DMS 273 (cell line): ENCODE measurements at regions not wholly inside any gene's neighbourhood (a gene's known extent, or its start where the extent isn't known, plus 50 kb on each side); places are given as distances from the start of the nearest gene placed in this dataset.

Experiments used
- DNase-seq: peaks from one replicate; lab custom pipeline; 2025; ENCODE audit not compliant: unreplicated experiment; lab: John Stamatoyannopoulos, UW

DNA sequence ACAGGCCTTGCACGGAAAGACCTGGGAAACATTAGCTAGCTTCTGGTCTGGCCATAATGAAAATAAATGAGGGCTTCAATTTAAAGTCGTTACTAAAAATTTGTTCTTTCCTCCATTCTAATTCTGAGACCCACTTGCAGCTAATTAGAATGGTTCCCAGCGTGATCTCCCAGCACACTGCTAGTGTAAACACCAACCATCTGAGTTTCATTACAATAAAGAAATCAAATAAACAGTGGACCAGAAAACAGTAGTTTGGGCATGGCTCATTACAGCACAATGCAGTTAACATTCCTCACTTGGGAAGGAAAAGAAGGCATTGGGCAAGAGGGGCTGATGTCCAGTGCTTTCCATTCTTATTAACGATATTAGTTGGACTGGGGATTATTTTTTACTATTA, 410.9 kb upstream of the SOX9 start:
- no peak for DNase-seq

DNA sequence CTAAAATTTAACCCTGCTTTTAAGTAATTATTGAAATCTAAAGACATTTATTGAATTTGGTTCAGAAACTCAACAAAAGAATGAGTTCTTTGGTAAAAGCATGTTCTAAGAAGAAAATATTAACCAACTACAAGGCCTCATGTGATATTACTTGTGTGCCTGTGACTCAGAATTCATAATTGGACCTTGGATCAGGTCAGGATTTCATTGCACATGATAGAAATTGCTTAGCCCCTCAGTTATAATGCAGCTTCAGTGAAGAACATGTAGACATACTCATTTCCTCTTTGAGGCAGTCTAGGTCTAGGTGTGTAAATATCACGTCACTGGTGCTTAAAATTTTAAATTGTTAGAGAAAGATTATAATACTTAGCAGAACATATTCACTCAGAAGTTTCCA, 410.0 kb upstream of the SOX9 start:
- no peak for DNase-seq

DNA sequence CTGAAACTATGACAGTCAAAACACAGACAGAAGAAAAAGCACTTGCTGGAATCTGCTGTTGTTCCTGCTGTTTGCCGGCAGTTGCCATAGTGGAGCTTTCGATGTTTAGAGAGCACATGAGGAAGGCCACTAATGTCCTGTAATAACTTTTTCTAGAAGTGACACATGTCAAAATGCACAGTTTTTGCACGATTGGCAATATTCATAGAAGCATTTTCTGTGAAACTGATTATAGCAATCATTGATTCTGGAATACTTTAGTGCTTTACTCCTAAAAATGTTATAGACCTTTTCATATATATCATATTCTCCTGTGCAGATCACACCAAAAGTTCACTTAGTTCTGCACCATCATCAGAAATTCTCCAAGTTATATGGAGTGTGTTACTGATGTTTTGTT, 407.0 kb upstream of the SOX9 start:
- DNase-seq: no peak

- DNase-seq: no peak
Observed at GRCh38 chr17:71724339-71724738, 396.5 kb upstream of the SOX9 start.

GRCh38 chr17:71725811-71726210, 395.0 kb upstream of the SOX9 start:
- peak; percentile 84 for DNase-seq

- peak; percentile 65 for DNase-seq
Observed at GRCh38 chr17:71726341-71726740, 394.5 kb upstream of the SOX9 start.

- no peak for DNase-seq
Observed at GRCh38 chr17:71727292-71727691, 393.5 kb upstream of the SOX9 start.

DNA sequence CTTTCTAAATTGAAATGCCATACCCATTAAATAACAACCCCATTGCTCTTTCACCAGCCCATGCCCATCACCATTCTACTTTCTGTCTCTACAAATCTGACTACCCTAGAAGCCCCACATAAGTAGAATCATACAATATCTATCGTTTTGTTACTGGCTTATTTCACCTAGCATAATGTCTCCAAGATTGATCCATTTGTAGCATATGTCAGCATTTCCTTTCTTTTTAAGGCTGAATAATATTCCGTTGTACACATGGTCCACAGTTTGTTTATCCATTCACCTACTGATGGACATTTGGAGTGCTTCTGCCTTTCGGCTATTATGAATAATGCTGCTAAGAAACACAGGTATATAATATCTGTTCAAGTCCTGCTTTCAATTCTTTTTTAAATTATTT, 393.1 kb upstream of the SOX9 start:
- DNase-seq: no peak

GRCh38 chr17:71730871-71731270, 389.9 kb upstream of the SOX9 start:
- DNase-seq: no peak

- no peak for DNase-seq
Observed at GRCh38 chr17:71735893-71736292, 384.9 kb upstream of the SOX9 start.

GRCh38 chr17:71740866-71741265, 380.0 kb upstream of the SOX9 start:
- no peak for DNase-seq

- DNase-seq: no peak
Observed at GRCh38 chr17:71741836-71742235, 379.0 kb upstream of the SOX9 start.

- no peak for DNase-seq
Observed at GRCh38 chr17:71748872-71749271, 371.9 kb upstream of the SOX9 start.

GRCh38 chr17:71753070-71753469, 367.8 kb upstream of the SOX9 start:
- no peak for DNase-seq

- no peak for DNase-seq
Observed at GRCh38 chr17:71757156-71757555, 363.7 kb upstream of the SOX9 start.

GRCh38 chr17:71757956-71758355, 362.9 kb upstream of the SOX9 start:
- DNase-seq: no peak

GRCh38 chr17:71759422-71760060, 361.3 kb upstream of the SOX9 start:
- DNase-seq: peak; percentile 84

- peak; percentile 39 for DNase-seq
Observed at GRCh38 chr17:71760062-71760720, 360.6 kb upstream of the SOX9 start.

DNA sequence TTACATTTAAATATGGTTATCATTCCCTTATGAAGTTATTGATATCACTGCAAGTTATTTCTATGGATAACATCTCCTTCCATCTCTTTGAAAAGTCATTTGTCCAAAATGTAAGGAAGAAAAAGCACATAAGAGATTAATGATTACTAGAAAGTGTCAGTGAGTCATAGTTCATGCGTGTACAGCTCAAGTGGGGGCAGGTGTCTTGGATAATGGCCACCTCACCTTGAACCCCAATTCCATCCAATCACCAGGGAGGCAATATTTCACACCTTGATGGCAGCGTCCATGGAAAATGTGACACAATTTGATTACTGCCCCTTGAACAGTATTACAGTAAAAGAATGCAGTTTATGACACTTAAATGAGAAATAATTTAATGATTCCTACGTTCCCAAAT, 358.3 kb upstream of the SOX9 start:
- no peak for DNase-seq

- DNase-seq: peak; percentile 52
Observed at GRCh38 chr17:71764505-71764904, 356.3 kb upstream of the SOX9 start.

DNA sequence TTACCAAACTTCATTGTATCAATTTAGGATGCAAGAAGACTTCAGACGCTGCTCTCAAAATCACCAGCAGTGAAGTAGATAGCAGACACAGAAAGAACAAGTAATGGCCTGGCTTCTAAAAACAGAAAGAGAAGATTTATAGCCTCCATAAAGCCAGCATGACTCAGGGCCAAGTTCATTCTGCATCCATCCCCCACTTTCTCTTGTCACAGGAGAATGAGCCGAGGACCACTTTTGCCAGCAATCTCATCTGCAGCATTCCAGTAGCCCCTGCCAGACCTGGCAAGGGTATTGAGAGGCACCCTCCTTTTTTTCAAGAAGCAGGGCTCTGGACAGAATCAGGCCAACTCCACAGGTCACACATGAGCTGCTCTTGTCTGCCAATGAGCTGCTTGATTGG, 355.4 kb upstream of the SOX9 start:
- DNase-seq: no peak

DNA sequence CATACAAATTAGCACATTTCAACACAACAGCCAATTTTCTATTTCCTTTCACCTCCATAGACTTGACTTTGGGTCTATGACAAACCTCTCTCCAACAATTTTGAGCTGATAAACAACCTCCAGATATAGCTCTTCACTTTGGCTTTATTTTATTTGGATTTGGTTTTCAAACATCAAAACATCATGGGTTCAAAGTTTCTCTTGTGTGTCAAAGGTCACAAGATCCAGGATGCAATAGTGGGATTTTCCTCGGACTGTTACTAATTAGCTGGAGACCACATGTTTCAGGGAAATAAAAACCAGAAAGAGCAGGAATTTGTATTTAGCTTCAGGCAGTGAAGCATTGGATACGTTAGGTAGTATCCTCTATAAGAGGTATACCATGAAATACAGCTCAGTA, 351.0 kb upstream of the SOX9 start:
- DNase-seq: no peak

DNA sequence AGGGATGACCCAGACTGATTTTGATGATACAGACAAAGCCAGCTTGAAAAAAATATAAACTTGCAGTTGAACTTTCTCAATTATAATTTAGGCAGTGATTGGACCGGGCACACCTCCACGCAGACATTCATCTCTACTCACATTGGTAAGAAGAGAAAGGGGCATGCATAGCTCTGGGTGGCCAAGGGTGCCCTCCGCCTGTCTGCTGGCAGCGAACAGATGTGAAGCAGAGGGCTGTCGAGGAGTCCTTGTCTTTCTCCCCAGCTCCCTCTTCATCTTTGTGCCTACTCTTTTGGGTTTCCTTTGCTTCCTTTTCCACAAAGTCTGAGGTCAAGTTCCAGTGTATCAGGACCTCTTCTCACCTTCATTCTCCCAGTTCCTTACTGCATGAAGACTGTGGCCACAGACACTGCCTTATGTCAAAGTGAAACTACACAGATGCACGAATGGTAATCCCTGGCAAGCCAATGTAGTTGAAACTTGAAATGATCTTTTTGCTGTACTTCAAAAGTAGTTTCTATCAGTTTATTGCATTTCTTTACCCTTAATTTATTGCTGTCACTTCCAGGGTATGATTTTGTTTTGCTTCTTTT, 343.7 kb upstream of the SOX9 start:
- no peak for DNase-seq
